ENCODE measurements at regions not wholly inside any gene's neighbourhood (a gene's known extent, or its start where the extent isn't known, plus 50 kb on each side); places are given as distances from the start of the nearest gene placed in this dataset.
A peak's percentile ranks its signal among the peaks of the same experiment; 100 is the strongest.

- Mint-ChIP-seq H3K4me1 (ENCODE audit: low read depth, unreplicated experiment) (peaks cover 6% of the 10 kb centered on the region), H3K4me3 (ENCODE audit: unreplicated experiment) (no peak overlapping the region), H3K9me3 (ENCODE audit: unreplicated experiment) (no peaks in the 10 kb centered on the region), H3K27ac (ENCODE audit: unreplicated experiment) (no peak overlapping the region), H3K27me3 (ENCODE audit: insufficient read depth, unreplicated experiment) (no peaks in the 10 kb centered on the region), H3K36me3 (ENCODE audit: insufficient read depth, unreplicated experiment) (peaks cover 4% of the 10 kb centered on the region)
- ChIA-PET CTCF (interaction anchor here (0.5 kb wide), 1 partner anchor 135 kb away, joined by 3 read pairs; no protein-coding TSS in a partner anchor), POLR2A (no interaction called here)
- H3K4me1 ChIP-seq, result peaks cover 30% of the 10 kb centered on the region
- intact Hi-C loops (cut with micrococcal nuclease; ENCODE audit: unreplicated experiment), result no loop called here
- peak; percentile 42 to 61 for DNase-seq
- TF ChIP-seq CTCF (IDR thresholded peaks at IDR 0.05; ENCODE audit: insufficient read depth in 1 of 2, low read depth in 1 of 2, low read length in 1 of 2, severe bottlenecking in 1 of 2, unreplicated experiment in 1 of 2), result no peak
- BruUV-seq (replicated peaks), result no TSS peak
- no peak overlapping the region for H3K4me3 ChIP-seq (ENCODE audit: low read depth, low read length)
- no peaks in the 10 kb centered on the region for H3K36me3 ChIP-seq (ENCODE audit: control insufficient read depth, insufficient read depth, low read length)
- H3K27me3 ChIP-seq (replicated peaks; ENCODE audit: control insufficient read depth, insufficient read depth, low read length), result no peaks in the 10 kb centered on the region
- H3K9me3 ChIP-seq, result no peaks in the 10 kb centered on the region
Measured at GRCh38 chr1:87478231-87478630, 149.6 kb downstream of the LMO4 start.

GRCh38 chr1:87495147-87495546 is 166.5 kb downstream of the LMO4 start:
- TF ChIP-seq CTCF (IDR thresholded peaks at IDR 0.05; ENCODE audit: insufficient read depth in 1 of 2, low read depth in 1 of 2, low read length in 1 of 2, severe bottlenecking in 1 of 2, unreplicated experiment in 1 of 2), result no peak
- ChIA-PET POLR2A (no interaction called here), CTCF (no interaction called here)
- H3K36me3 Mint-ChIP-seq (ENCODE audit: insufficient read depth, unreplicated experiment), result no peaks in the 10 kb centered on the region
- H3K4me1 Mint-ChIP-seq (ENCODE audit: low read depth, unreplicated experiment), result no peaks in the 10 kb centered on the region
- Histone ChIP-seq H3K36me3 (ENCODE audit: control insufficient read depth, insufficient read depth, low read length) (no peaks in the 10 kb centered on the region), H3K4me1 (no peaks in the 10 kb centered on the region), H3K4me3 (ENCODE audit: low read depth, low read length) (no peak overlapping the region), H3K9me3 (no peaks in the 10 kb centered on the region), H3K27me3 (replicated peaks; ENCODE audit: control insufficient read depth, insufficient read depth, low read length) (no peaks in the 10 kb centered on the region)
- H3K4me3 Mint-ChIP-seq (ENCODE audit: unreplicated experiment), result no peak overlapping the region
- intact Hi-C loops (cut with micrococcal nuclease; ENCODE audit: unreplicated experiment), result no loop called here
- DNase-seq, result no peak
- H3K27ac Mint-ChIP-seq (ENCODE audit: unreplicated experiment), result no peak overlapping the region
- no peaks in the 10 kb centered on the region for H3K27me3 Mint-ChIP-seq (ENCODE audit: insufficient read depth, unreplicated experiment)
- H3K9me3 Mint-ChIP-seq (ENCODE audit: unreplicated experiment), result no peaks in the 10 kb centered on the region
- no TSS peak for BruUV-seq (replicated peaks)

GRCh38 chr1:87495870-87496269 is 167.2 kb downstream of the LMO4 start:
- no peaks in the 10 kb centered on the region for H3K9me3 ChIP-seq
- ChIA-PET CTCF (no interaction called here), POLR2A (no interaction called here)
- intact Hi-C loops (cut with micrococcal nuclease; ENCODE audit: unreplicated experiment), result no loop called here
- H3K36me3 ChIP-seq (ENCODE audit: control insufficient read depth, insufficient read depth, low read length), result no peaks in the 10 kb centered on the region
- Mint-ChIP-seq H3K4me1 (ENCODE audit: low read depth, unreplicated experiment) (no peaks in the 10 kb centered on the region), H3K4me3 (ENCODE audit: unreplicated experiment) (no peak overlapping the region), H3K27me3 (ENCODE audit: insufficient read depth, unreplicated experiment) (no peaks in the 10 kb centered on the region), H3K9me3 (ENCODE audit: unreplicated experiment) (no peaks in the 10 kb centered on the region), H3K36me3 (ENCODE audit: insufficient read depth, unreplicated experiment) (no peaks in the 10 kb centered on the region), H3K27ac (ENCODE audit: unreplicated experiment) (no peak overlapping the region)
- H3K4me1 ChIP-seq, result no peaks in the 10 kb centered on the region
- no TSS peak for BruUV-seq (replicated peaks)
- H3K4me3 ChIP-seq (ENCODE audit: low read depth, low read length), result no peak overlapping the region
- TF ChIP-seq CTCF (IDR thresholded peaks at IDR 0.05; ENCODE audit: insufficient read depth in 1 of 2, low read depth in 1 of 2, low read length in 1 of 2, severe bottlenecking in 1 of 2, unreplicated experiment in 1 of 2), result no peak
- no peaks in the 10 kb centered on the region for H3K27me3 ChIP-seq (replicated peaks; ENCODE audit: control insufficient read depth, insufficient read depth, low read length)
- no peak for DNase-seq

Measured in Caco-2 (cell line).